Fibroblast of gingiva (primary cell): ENCODE measurements at regions not wholly inside any gene's neighbourhood (a gene's known extent, or its start where the extent isn't known, plus 50 kb on each side); places are given as distances from the start of the nearest gene placed in this dataset.
A peak's percentile ranks its signal among the peaks of the same experiment; 100 is the strongest.

ENCODE experiments used
- DNase-seq: peaks from one replicate; pipeline ENCODE4 v3.0.0-alpha.2; 2011; ENCODE audit warnings: low read depth

- no peak for DNase-seq
Observed at GRCh38 chr2:67974559-67975430, 88.0 kb downstream of the C1D start.

GRCh38 chr2:67977464-67977863 lies 85.3 kb downstream of the C1D start:
- DNase-seq: no peak

- DNase-seq: peak; percentile 63
Observed at GRCh38 chr2:67982956-67983355, 79.8 kb downstream of the C1D start.

GRCh38 chr2:67984600-67984999 lies 78.2 kb downstream of the C1D start:
- no peak for DNase-seq

DNA sequence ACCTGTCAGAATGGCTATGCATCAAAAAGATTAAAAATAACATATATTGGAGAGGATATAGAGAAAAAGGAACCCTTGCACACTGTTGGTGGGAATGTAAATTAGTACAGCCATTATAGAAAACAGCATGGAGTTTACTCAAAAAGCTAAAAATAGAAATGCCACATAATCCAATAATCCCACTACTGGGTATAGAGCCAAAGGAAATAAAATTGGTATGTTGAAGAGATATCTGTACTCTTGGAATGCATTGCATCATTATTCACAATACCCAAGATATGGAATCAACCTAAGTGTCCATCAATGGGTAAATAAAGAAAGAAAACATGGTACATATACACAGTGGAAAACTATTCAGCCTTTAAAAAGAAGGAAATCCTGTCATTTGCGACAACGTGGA lies 77.2 kb downstream of the C1D start:
- DNase-seq: no peak

GRCh38 chr2:67986258-67986657 lies 76.5 kb downstream of the C1D start:
- DNase-seq: no peak
